ENCODE measurements at regions not wholly inside any gene's neighbourhood (a gene's known extent, or its start where the extent isn't known, plus 50 kb on each side); places are given as distances from the start of the nearest gene placed in this dataset.

DNA sequence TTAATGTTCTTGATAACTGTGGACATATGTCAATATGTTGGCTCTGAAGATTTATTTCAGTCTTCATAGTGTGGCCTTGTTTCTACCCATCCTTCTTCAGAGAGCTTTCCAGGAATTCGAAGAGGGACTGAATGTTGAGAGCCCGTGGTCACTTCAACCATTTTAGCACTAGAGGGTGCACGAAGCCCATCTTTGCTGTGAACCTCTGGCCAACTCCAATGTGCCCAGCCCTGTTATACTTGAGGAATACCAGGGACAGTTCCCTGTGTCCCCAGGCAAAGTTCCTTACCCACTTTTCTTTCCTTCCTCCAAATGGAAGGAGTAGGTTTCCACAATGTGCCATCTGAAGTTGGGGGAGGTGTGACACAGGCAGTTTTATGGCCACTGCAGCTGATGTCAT, 603.5 kb downstream of the RPL10L start:
- H3K79me2 ChIP-seq (ENCODE audit: low read length), result no peaks in the 10 kb centered on the region
- peak; percentile 64 for DNase-seq
- no peaks in the 10 kb centered on the region for H3K36me3 ChIP-seq (ENCODE audit: insufficient read depth, low read length)
- no peak overlapping the region for H2AFZ ChIP-seq (ENCODE audit: low read length)
- peaks cover 15% of the 10 kb centered on the region for H3K9me3 ChIP-seq (ENCODE audit: low read length)
- no peaks in the 10 kb centered on the region for H3K9me2 ChIP-seq (replicated peaks; ENCODE audit: insufficient read depth, low read length)
- H3K4me1 ChIP-seq (ENCODE audit: low read length), result no peaks in the 10 kb centered on the region
- no peak overlapping the region for H3K27ac ChIP-seq (ENCODE audit: low read length)
- H4K20me1 ChIP-seq (ENCODE audit: insufficient read depth, low read depth, low read length), result no peaks in the 10 kb centered on the region
- H3K27me3 ChIP-seq (ENCODE audit: low read length), result no peaks in the 10 kb centered on the region
- no peak overlapping the region for H3K4me3 ChIP-seq (ENCODE audit: low read length)
- no peak overlapping the region for H3K4me2 ChIP-seq (ENCODE audit: low read depth, low read length, poor library complexity, severe bottlenecking)
- no peak overlapping the region for H3K9ac ChIP-seq (ENCODE audit: low read length)

DNA sequence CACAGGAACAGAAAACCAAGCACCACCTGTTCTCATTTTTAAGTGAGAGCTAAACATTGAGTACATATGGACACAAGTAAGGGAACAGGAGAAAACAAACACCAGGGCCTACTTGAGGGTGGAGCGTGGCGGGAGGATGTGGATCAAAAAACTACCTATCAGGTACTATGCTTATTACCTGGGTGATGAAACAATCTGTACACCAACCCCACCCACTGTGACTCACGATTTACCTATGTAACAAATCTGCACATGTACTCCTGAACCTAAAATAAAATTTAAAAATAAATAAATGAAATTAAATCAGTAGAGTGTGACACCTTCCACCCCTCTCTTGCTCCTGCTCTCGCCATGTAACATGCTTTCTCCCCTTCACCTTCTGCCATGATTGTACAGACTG, 615.5 kb downstream of the RPL10L start:
- Histone ChIP-seq H3K27ac (ENCODE audit: low read length) (no peak overlapping the region), H3K9me2 (replicated peaks; ENCODE audit: insufficient read depth, low read length) (no peaks in the 10 kb centered on the region), H3K4me3 (ENCODE audit: low read length) (no peak overlapping the region), H3K9me3 (ENCODE audit: low read length) (peaks cover 53% of the 10 kb centered on the region), H3K36me3 (ENCODE audit: insufficient read depth, low read length) (no peaks in the 10 kb centered on the region; the same call in 1 of the 2 replicates), H4K20me1 (ENCODE audit: insufficient read depth, low read depth, low read length) (no peaks in the 10 kb centered on the region), H2AFZ (ENCODE audit: low read length) (no peak overlapping the region), H3K27me3 (ENCODE audit: low read length) (no peaks in the 10 kb centered on the region), H3K9ac (ENCODE audit: low read length) (no peak overlapping the region), H3K79me2 (ENCODE audit: low read length) (no peaks in the 10 kb centered on the region), H3K4me2 (ENCODE audit: low read depth, low read length, poor library complexity, severe bottlenecking) (no peak overlapping the region), H3K4me1 (ENCODE audit: low read length) (no peaks in the 10 kb centered on the region)
- DNase-seq, result no peak

DNA sequence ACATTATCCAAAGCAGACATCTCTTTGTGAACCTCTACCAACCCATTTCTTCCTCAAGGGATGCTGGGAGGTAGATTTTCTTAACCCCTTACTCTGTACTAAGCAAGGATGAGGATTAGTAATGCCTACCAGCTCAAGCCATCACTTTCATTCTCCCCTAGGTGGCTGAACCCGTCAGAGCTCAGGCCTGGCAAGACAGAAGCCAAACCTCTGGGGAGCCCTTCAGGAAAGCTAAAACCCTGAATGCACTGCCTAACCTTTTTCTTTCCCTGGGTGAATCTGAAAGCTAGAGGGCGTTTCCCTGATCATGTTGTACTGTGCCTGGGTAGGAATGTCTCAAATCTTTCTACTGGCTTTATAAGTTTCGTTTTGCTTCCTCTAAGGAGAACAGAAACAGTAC, 617.3 kb downstream of the RPL10L start:
- Histone ChIP-seq H4K20me1 (ENCODE audit: insufficient read depth, low read depth, low read length) (no peaks in the 10 kb centered on the region), H3K9me3 (ENCODE audit: low read length) (peaks cover 60% of the 10 kb centered on the region), H3K27ac (ENCODE audit: low read length) (no peak overlapping the region), H3K9ac (ENCODE audit: low read length) (no peak overlapping the region), H3K79me2 (ENCODE audit: low read length) (no peaks in the 10 kb centered on the region), H3K4me2 (ENCODE audit: low read depth, low read length, poor library complexity, severe bottlenecking) (no peak overlapping the region), H3K9me2 (replicated peaks; ENCODE audit: insufficient read depth, low read length) (no peaks in the 10 kb centered on the region), H3K36me3 (ENCODE audit: insufficient read depth, low read length) (no peaks in the 10 kb centered on the region; the same call in 1 of the 2 replicates), H2AFZ (ENCODE audit: low read length) (no peak overlapping the region), H3K4me3 (ENCODE audit: low read length) (no peak overlapping the region), H3K27me3 (ENCODE audit: low read length) (no peaks in the 10 kb centered on the region), H3K4me1 (ENCODE audit: low read length) (no peaks in the 10 kb centered on the region)
- DNase-seq, result no peak

- Histone ChIP-seq H2AFZ (ENCODE audit: low read length) (no peak overlapping the region), H3K36me3 (ENCODE audit: insufficient read depth, low read length) (no peaks in the 10 kb centered on the region), H3K4me2 (ENCODE audit: low read depth, low read length, poor library complexity, severe bottlenecking) (no peak overlapping the region), H3K4me3 (ENCODE audit: low read length) (no peak overlapping the region), H3K9ac (ENCODE audit: low read length) (no peak overlapping the region), H3K79me2 (ENCODE audit: low read length) (no peaks in the 10 kb centered on the region), H3K27me3 (ENCODE audit: low read length) (no peaks in the 10 kb centered on the region), H3K9me2 (replicated peaks; ENCODE audit: insufficient read depth, low read length) (no peaks in the 10 kb centered on the region), H3K27ac (ENCODE audit: low read length) (no peak overlapping the region), H3K4me1 (ENCODE audit: low read length) (no peaks in the 10 kb centered on the region), H4K20me1 (ENCODE audit: insufficient read depth, low read depth, low read length) (no peaks in the 10 kb centered on the region), H3K9me3 (ENCODE audit: low read length) (peaks cover 18% of the 10 kb centered on the region)
- no peak for DNase-seq
Observed at GRCh38 chr14:46018846-46019420, 632.6 kb downstream of the RPL10L start.

- Histone ChIP-seq H3K4me3 (ENCODE audit: low read length) (no peak overlapping the region), H3K9ac (ENCODE audit: low read length) (no peak overlapping the region), H3K4me2 (ENCODE audit: low read depth, low read length, poor library complexity, severe bottlenecking) (no peak overlapping the region), H3K4me1 (ENCODE audit: low read length) (no peaks in the 10 kb centered on the region), H2AFZ (ENCODE audit: low read length) (no peak overlapping the region), H3K27ac (ENCODE audit: low read length) (no peak overlapping the region), H3K9me3 (ENCODE audit: low read length) (peaks cover 40% of the 10 kb centered on the region), H3K36me3 (ENCODE audit: insufficient read depth, low read length) (no peaks in the 10 kb centered on the region), H3K27me3 (ENCODE audit: low read length) (no peaks in the 10 kb centered on the region), H3K79me2 (ENCODE audit: low read length) (no peaks in the 10 kb centered on the region), H3K9me2 (replicated peaks; ENCODE audit: insufficient read depth, low read length) (0 out of 2 replicates have a peak, but pooled peaks cover 5% of the 10 kb centered on the region), H4K20me1 (ENCODE audit: insufficient read depth, low read depth, low read length) (no peaks in the 10 kb centered on the region)
- no peak for DNase-seq
Observed at GRCh38 chr14:46008348-46008747, 643.2 kb downstream of the RPL10L start.

DNA sequence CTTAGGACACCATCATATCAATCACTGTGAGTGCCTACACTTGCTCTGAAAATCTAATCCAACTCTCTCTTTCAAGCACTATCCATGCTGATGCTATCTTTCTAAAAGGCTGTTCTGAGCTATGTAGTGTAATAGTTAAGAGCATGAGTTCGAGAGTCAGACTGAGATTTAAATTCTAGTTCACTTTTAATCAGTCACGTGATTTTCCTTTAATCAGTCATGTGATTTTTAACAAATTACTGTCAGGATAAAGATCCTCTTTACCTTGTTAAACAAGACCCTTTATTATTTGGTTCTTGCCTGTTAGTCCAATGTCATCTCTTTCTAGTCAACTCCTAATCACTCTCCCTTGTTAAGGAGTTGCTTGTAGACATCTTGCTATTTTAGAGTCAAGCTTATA, 653.0 kb downstream of the RPL10L start:
- no peak for DNase-seq
- Histone ChIP-seq H3K36me3 (ENCODE audit: insufficient read depth, low read length) (no peaks in the 10 kb centered on the region), H3K9me2 (replicated peaks; ENCODE audit: insufficient read depth, low read length) (no peaks in the 10 kb centered on the region), H3K4me3 (ENCODE audit: low read length) (no peak overlapping the region), H4K20me1 (ENCODE audit: insufficient read depth, low read depth, low read length) (no peaks in the 10 kb centered on the region), H3K79me2 (ENCODE audit: low read length) (no peaks in the 10 kb centered on the region), H3K9me3 (ENCODE audit: low read length) (peaks cover 21% of the 10 kb centered on the region), H3K9ac (ENCODE audit: low read length) (no peak overlapping the region), H3K27ac (ENCODE audit: low read length) (no peak overlapping the region), H3K27me3 (ENCODE audit: low read length) (no peaks in the 10 kb centered on the region), H2AFZ (ENCODE audit: low read length) (no peak overlapping the region), H3K4me1 (ENCODE audit: low read length) (no peaks in the 10 kb centered on the region), H3K4me2 (ENCODE audit: low read depth, low read length, poor library complexity, severe bottlenecking) (no peak overlapping the region)

DNA sequence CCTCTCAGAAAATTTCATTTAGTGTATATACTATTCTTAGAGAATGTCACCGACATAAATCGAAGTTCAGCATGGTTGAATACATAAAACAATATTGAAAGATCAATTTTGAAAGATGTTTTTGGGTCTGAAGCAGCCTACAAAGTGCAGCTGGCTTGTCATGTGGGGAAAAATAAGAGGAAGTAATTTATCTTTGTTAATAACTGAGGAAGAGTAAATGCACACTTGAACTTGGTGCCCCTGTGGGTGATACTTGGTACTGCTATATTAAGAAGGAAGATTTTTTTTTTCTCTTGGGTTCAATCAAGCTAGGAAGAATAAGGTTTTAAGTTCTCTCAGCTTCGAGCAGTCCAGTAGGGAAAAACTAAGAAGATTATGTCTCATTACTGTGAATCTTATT, 661.3 kb downstream of the RPL10L start:
- no peaks in the 10 kb centered on the region for H3K27me3 ChIP-seq (ENCODE audit: low read length)
- peaks cover 42% of the 10 kb centered on the region for H3K9me3 ChIP-seq (ENCODE audit: low read length)
- peak; percentile 58 for DNase-seq
- no peaks in the 10 kb centered on the region for H4K20me1 ChIP-seq (ENCODE audit: insufficient read depth, low read depth, low read length)
- H3K36me3 ChIP-seq (ENCODE audit: insufficient read depth, low read length), result no peaks in the 10 kb centered on the region
- no peaks in the 10 kb centered on the region for H3K4me1 ChIP-seq (ENCODE audit: low read length)
- no peaks in the 10 kb centered on the region for H3K79me2 ChIP-seq (ENCODE audit: low read length)
- no peak overlapping the region for H2AFZ ChIP-seq (ENCODE audit: low read length)
- H3K27ac ChIP-seq (ENCODE audit: low read length), result no peak overlapping the region
- no peak overlapping the region for H3K4me2 ChIP-seq (ENCODE audit: low read depth, low read length, poor library complexity, severe bottlenecking)
- no peaks in the 10 kb centered on the region for H3K9me2 ChIP-seq (replicated peaks; ENCODE audit: insufficient read depth, low read length)
- no peak overlapping the region for H3K9ac ChIP-seq (ENCODE audit: low read length)
- no peak overlapping the region for H3K4me3 ChIP-seq (ENCODE audit: low read length)

GRCh38 chr14:45976001-45976400, 675.6 kb downstream of the RPL10L start:
- Histone ChIP-seq H3K9me3 (ENCODE audit: low read length) (peaks cover 49% of the 10 kb centered on the region), H3K27me3 (ENCODE audit: low read length) (no peaks in the 10 kb centered on the region), H3K79me2 (ENCODE audit: low read length) (no peaks in the 10 kb centered on the region), H3K36me3 (ENCODE audit: insufficient read depth, low read length) (no peaks in the 10 kb centered on the region), H4K20me1 (ENCODE audit: insufficient read depth, low read depth, low read length) (no peaks in the 10 kb centered on the region), H3K4me1 (ENCODE audit: low read length) (no peaks in the 10 kb centered on the region), H3K9ac (ENCODE audit: low read length) (no peak overlapping the region), H3K4me3 (ENCODE audit: low read length) (no peak overlapping the region), H3K4me2 (ENCODE audit: low read depth, low read length, poor library complexity, severe bottlenecking) (no peak overlapping the region), H3K9me2 (replicated peaks; ENCODE audit: insufficient read depth, low read length) (no peaks in the 10 kb centered on the region), H3K27ac (ENCODE audit: low read length) (no peak overlapping the region), H2AFZ (ENCODE audit: low read length) (no peak overlapping the region)
- no peak for DNase-seq

DNA sequence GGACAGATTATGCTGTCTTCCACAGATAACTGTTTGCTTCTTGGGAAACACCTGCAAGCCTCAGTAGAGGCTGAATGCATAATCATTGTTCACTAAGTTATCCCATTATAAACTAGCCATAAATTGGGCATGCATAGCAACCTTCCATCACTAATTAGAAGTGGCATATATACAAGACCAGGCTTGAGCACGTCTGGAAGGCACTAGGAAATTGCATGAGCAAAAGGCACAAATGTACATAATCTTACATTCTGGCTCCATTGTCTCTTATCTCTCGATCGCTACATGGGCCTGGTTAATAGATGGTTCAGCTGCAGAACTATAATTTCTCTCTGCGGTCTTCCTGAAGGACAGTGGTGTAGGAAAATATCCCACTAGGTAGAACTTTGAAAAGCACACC, 679.2 kb downstream of the RPL10L start:
- Histone ChIP-seq H3K4me2 (ENCODE audit: low read depth, low read length, poor library complexity, severe bottlenecking) (no peak overlapping the region), H2AFZ (ENCODE audit: low read length) (no peak overlapping the region), H3K9me2 (replicated peaks; ENCODE audit: insufficient read depth, low read length) (no peaks in the 10 kb centered on the region), H3K4me1 (ENCODE audit: low read length) (no peaks in the 10 kb centered on the region), H3K79me2 (ENCODE audit: low read length) (no peaks in the 10 kb centered on the region), H3K27ac (ENCODE audit: low read length) (no peak overlapping the region), H3K9ac (ENCODE audit: low read length) (no peak overlapping the region), H3K4me3 (ENCODE audit: low read length) (no peak overlapping the region), H3K36me3 (ENCODE audit: insufficient read depth, low read length) (no peaks in the 10 kb centered on the region), H3K27me3 (ENCODE audit: low read length) (no peaks in the 10 kb centered on the region), H3K9me3 (ENCODE audit: low read length) (peaks cover 67% of the 10 kb centered on the region), H4K20me1 (ENCODE audit: insufficient read depth, low read depth, low read length) (no peaks in the 10 kb centered on the region)
- DNase-seq, result no peak
